GM21447 (cell line): ENCODE measurements at regions not wholly inside any gene's neighbourhood (a gene's known extent, or its start where the extent isn't known, plus 50 kb on each side); places are given as distances from the start of the nearest gene placed in this dataset.
"Not testable (repeated sequence)": the region's sequence is repeated elsewhere in the genome, so short reads cannot be mapped to it uniquely, and the experiment has no call there.

Source experiments
- ATAC-seq: cut with Tn5 transposase; IDR thresholded peaks from one replicate; pipeline ENCODE4 v1.9.1; 2021; ENCODE audit not compliant: unreplicated experiment

GRCh38 chr16:47872225-47872624 lies 283.6 kb downstream of the ABCC12 start:
- no peak for ATAC-seq

DNA sequence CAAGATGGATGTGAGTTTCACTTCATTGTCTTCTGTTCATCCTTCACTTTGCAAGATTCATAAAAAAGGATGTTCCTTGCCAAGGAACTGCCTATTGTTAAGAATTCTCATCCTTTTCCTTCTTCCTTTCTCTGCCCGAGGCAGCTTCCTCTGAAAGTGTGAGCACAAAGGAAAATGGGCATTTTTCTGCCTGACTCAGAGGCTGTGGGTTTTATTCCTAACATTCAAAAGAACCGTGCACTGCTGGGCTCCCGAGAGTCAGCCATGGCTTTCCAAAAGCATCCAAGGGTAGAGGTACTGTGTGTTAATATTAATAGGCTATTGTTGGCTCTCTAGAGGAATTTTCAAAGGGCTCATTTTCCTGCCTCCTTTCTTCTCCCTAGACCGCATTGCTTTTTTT lies 289.4 kb downstream of the ABCC12 start:
- ATAC-seq, result no peak

- ATAC-seq, result no peak
Observed at GRCh38 chr16:47865337-47865855, 290.4 kb downstream of the ABCC12 start.

- ATAC-seq, result not testable (repeated sequence)
Observed at GRCh38 chr16:47864262-47864661, 291.5 kb downstream of the ABCC12 start.

DNA sequence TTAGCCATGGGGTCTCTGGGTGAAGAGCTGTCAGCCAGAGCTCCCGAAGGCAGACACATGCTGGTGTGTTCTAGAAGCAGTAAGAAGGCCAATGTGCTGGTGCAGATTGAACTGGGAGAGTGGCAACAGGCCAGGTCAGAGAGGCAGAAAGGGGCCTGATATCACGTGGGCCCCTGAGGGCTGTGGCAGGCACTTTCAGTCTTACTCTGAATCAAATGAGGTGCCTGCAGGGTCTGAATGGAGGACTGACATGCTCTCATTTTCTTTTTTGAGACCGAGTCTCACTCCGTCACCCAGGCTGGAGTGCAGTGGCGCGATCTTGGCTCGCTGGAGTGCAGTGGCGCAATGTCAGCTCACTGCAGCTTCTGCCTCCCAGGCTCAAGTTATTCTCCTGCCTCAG lies 293.8 kb downstream of the ABCC12 start:
- ATAC-seq, result no peak

- ATAC-seq, result no peak
Observed at GRCh38 chr16:47858333-47858982, 297.3 kb downstream of the ABCC12 start.

- ATAC-seq, result no peak
Observed at GRCh38 chr16:47855431-47855830, 300.4 kb downstream of the ABCC12 start.

DNA sequence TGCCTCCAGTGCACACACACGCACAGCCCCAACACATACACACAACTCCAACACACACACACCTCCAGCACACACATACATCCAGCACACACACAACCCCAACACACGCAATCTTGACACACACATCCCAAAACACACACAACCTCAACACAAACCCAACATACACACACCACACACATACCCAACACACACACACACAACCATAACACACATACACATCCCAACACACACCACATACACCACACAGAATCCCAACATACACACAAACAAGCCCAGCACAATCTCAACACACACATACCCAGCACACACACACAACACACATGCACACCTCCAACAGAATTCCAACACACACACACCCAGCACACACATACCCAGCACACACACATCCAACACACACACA lies 301.1 kb downstream of the ABCC12 start:
- no peak for ATAC-seq

GRCh38 chr16:47852991-47853390 lies 302.8 kb downstream of the ABCC12 start:
- ATAC-seq, result no peak

DNA sequence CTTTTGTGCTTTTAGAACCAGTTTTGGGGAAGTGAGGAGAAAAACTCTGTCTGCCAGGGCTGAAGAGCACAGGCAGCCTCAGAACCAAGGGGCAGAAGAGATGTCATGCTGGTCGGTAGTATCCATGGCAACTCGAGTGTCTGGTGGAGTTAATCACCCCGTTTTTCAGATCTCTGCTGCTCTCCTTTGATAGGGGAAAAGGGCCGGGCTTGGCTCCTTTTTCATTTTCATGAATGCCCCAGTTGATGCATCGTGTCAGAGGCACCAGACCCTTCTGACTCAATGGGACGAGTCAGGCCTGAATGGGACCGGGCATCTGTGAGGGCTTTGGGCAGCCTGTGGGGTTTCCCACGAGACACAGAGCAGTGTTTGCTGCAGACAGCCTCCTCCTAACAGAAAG lies 304.6 kb downstream of the ABCC12 start:
- no peak for ATAC-seq

DNA sequence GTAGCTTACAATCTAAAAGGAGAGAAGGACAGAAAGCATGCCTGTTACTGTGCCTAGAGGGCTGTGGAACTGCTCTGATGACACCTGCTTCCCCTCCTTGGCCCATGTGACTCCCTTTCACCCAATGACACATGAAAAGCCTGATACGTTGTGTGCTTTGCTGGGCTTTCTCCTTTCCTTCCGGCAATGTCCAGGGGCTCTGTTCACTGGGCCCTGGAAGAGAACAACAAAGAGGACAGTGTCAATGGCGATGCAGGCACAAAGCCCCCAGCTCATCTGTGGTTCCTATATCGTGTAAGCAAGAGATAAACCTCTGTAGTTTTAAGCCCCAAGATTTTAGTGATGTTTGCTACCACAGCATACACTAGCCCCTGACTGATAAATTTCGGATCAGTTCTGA lies 306.1 kb downstream of the ABCC12 start:
- no peak for ATAC-seq

DNA sequence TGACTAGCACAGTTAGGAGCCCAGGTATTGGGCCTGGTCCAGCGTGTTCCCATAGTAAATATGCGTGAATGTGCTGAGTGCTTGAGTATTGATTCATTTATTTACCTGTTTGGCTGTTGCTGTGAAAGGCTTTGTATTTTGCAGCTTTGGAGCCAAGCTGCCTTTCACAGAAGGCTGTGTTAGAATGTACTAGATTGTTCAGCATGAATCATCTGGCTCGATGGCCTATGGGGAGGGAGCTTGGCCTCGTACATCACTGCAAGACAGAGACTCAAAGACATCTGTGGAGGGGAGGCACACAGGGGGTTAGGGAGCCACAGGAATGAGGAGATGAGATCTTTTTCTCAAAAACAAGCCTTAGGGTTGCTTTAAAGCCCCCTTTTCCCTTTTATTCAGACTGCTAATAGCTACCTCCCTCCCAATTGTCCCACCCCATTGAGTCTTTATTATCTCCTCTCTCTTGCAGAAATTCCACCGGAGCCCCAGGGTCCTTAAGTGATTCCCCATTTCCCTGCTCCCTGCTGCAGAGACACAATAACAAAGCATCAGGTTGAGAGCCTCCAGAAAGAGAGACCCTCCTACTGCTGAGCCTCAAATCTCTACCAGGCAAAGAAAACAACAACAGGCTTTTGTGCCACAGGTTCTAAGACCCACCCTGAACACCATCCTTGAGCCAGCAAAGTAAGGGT lies 307.2 kb downstream of the ABCC12 start:
- no peak for ATAC-seq

DNA sequence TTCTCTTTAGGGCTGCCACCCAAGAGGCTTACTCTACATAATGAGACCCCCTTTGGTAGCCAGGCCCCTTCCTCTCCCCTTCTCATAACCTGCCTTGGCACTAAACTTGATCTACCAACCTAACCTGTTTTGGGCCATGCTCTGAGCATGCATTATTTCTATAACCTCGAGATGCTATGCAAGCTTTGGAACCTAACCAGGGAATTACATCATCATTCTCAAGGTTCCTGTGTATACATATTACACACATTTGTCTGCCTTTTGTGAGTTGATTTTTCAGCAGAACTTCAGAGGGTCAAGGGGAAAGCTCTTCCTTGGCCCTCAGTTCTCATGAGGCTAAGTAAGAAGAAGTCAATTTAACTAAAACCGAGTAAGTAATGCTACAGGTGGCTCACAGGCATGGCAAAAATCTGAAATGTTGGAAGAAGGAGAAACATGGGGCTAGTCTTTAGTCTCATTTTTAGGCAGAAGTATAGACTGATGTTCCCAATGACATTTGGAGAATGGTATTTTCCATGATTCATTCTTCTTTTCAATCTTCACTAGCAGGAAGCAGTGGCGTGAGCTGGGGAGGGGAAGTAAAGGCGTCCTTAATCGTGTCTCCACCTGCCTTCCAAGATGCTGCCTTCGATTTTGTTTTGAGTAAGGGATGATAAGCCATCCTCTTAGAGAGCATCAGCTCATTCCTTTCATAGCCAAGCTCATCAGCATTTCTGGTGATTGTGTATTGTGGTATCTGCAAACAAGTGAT lies 308.4 kb downstream of the ABCC12 start:
- no peak for ATAC-seq

DNA sequence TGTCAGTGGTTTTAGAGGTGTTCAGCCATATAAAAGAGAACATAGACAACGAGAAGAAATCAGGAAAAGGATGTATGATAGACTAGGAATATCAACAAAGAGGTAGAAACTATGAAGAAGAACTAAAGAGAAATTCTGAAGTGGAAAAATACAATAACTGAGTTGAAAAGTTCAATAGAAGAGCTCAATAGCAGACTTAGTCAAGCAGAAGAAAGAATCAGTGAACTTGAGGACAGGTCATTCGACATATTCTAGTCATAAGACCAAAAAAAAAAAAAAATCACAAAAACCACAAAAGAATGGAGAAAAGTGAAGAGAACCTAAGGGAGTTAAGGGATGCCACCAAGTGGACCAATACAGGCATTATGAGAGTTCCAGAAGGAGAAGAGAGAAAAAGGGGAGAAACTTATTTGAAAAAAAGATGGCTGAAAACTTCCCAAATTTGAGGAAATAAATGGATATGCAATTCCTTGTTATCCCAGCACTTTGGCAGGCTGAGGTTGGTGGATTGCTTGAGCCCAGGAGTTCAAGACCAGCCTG lies 321.2 kb downstream of the ABCC12 start:
- ATAC-seq, result no peak

DNA sequence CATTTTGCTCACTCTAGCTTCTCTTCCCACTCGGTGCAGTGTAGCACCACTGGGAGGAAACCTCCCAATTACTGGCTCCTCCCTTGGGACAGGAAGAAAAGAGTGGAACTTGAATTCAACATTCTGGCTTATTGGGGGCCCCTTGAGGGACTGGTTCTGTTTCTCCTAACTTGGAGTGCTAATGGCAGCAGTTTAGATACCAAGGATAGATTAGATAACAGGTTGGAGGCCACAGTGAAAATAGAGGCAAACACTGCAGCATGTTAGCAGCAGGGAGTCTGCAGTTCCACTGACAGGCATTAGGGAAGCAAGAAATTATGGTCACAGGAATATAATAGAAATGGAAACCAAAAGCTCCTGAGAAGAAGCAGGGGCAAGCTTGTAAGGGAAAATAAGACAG lies 322.0 kb downstream of the ABCC12 start:
- ATAC-seq, result no peak

- no peak for ATAC-seq
Observed at GRCh38 chr16:47829850-47830600, 325.8 kb downstream of the ABCC12 start.

GRCh38 chr16:47826070-47826469 lies 329.7 kb downstream of the ABCC12 start:
- no peak for ATAC-seq

GRCh38 chr16:47817048-47817447 lies 338.7 kb downstream of the ABCC12 start:
- ATAC-seq, result no peak

DNA sequence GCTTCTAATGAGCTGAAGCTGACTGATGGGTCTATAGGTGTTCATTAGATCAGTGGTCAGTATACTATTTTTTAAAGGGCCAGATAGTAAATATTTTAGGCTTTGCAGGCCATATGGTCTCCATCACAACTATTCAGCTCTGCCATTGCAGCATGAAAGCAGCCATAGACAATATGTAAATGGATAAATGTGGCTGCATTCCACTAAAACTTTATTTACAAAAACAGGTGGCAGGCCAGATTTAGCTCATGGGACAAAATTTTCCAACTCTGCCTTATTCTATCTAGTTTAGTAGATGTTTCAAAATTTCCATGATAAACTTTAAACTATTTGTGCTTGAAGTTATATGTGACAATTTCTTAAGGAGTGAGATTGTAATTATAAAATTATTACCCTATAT lies 339.3 kb downstream of the ABCC12 start:
- ATAC-seq, result no peak

DNA sequence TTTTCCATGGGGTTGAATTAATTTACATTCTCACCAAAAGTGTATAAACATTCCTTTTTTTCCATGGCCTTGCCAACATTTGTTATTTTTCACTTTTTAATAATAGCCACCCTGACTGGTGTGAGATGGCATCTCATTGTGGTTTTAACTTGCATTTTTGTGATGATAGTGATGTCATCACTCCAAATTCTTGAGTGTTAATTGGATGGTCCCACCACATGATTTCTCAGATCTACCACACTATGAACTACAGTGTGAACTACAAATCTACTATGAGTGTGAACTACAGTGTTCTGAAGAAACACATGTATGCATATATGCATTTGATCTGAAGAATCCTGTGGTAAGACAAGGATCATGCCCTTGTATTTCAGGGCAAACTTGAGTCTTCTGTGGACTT lies 340.1 kb downstream of the ABCC12 start:
- ATAC-seq, result no peak

- not testable (repeated sequence) for ATAC-seq
Observed at GRCh38 chr16:47811758-47812157, 344.0 kb downstream of the ABCC12 start.
